Panc1 (cell line): ENCODE measurements at regions not wholly inside any gene's neighbourhood (a gene's known extent, or its start where the extent isn't known, plus 50 kb on each side); places are given as distances from the start of the nearest gene placed in this dataset.

Experiments
- ATAC-seq: fragments of 200-7000 bp; cut with Tn5 transposase; 2 replicates; pipeline ENCODE4 v1.9.1; 2020; ENCODE audit warnings: mild to moderate bottlenecking, moderate library complexity
- BruUV-seq: library from RNA; stranded (reverse); fragments of 400-500 nt; replicated peaks from 2 replicates; lab custom pipeline; 2021; lab: Mats Ljungman, UMichigan
- CTCF ChIA-PET: fragments of 300-600 bp; sonication (Branson Sonifier 250); formaldehyde crosslinking; loops from one replicate; lab custom pipeline; 2022; ENCODE audit warnings: antibody characterized with exemption; lab: Charles Lee
- POLR2A ChIA-PET: fragments of 300-600 bp; sonication (Branson Sonifier 250); formaldehyde crosslinking; loops from one replicate; lab custom pipeline; 2022; ENCODE audit warnings: antibody characterized with exemption; lab: Charles Lee
- DNase-seq: peaks from one replicate; pipeline ENCODE4 v3.0.0-alpha.2; 2010; ENCODE audit warnings: low read depth, low spot score
- H3K27ac ChIP-seq: 2 replicates; pipeline ENCODE4 v1.5.1; 2011; ENCODE audit warnings: mild to moderate bottlenecking, low read length, inconsistent platforms
- H3K27me3 ChIP-seq: fragments of 200-500 bp; sonication (Bioruptor generic); 2 replicates; pipeline ENCODE4 v1.6.0; 2014; ENCODE audit warnings: low read length, inconsistent platforms; ENCODE audit not compliant: control insufficient read depth, insufficient read depth
- H3K36me3 ChIP-seq: fragments of 200-500 bp; sonication (Bioruptor generic); 2 replicates; pipeline ENCODE4 v1.5.1; 2014; ENCODE audit warnings: inconsistent platforms, mild to moderate bottlenecking, low read length, moderate library complexity; ENCODE audit not compliant: control insufficient read depth, insufficient read depth
- H3K4me1 ChIP-seq: 2 replicates; pipeline ENCODE4 v1.5.1; 2011; ENCODE audit warnings: inconsistent platforms, mild to moderate bottlenecking, low read length, moderate library complexity; ENCODE audit not compliant: control insufficient read depth, insufficient read depth
- H3K4me3 ChIP-seq, 2 experiments: 2 replicates each; pipeline ENCODE4 v1.5.1; 2011 to 2012; ENCODE audit warnings: low read depth in 2 of 2, low read length in 2 of 2, mild to moderate bottlenecking in 2 of 2, inconsistent platforms in 1 of 2, moderate library complexity in 1 of 2
- H3K9me3 ChIP-seq: fragments of 200-500 bp; sonication (Bioruptor generic); 2 replicates; pipeline ENCODE4 v1.5.1; 2014; ENCODE audit warnings: low read depth, mild to moderate bottlenecking, inconsistent platforms, low read length, moderate library complexity; ENCODE audit not compliant: control insufficient read depth, insufficient read depth
- POLR2AphosphoS5 ChIP-seq: IDR thresholded peaks from 2 replicates; pipeline ENCODE4 v1.6.1; 2012; ENCODE audit warnings: mild to moderate bottlenecking, low read depth, low read length, moderate library complexity
- SIN3A ChIP-seq: IDR thresholded peaks from 2 replicates; pipeline ENCODE4 v1.6.1; 2012; ENCODE audit warnings: low read depth, mild to moderate bottlenecking, low read length, moderate library complexity, borderline replicate concordance; ENCODE audit not compliant: insufficient read depth
- TCF7L2 ChIP-seq: IDR thresholded peaks from 2 replicates; pipeline ENCODE4 v1.6.1; 2011; ENCODE audit warnings: mild to moderate bottlenecking, low read depth, low read length, inconsistent platforms
- in situ Hi-C: cut with HindIII; loops from 2 replicates; pipeline ENCODE4 v1.10.0; 2016; ENCODE audit warnings: low sequenced_read_pairs, low pct_unique_long_range_greater_than_20kb
- intact Hi-C: fragments of 100-400 bp; cut with micrococcal nuclease; formaldehyde crosslinking; loops from one replicate; pipeline ENCODE4 v1.10.0; 2022; ENCODE audit not compliant: unreplicated experiment
- TF ChIP-seq, protein P1 (sequence below): fragments of 450-650 bp; IDR thresholded peaks from 2 replicates; pipeline ENCODE4 v1.5.1; 2017; ENCODE audit warnings: mild to moderate bottlenecking
- TF ChIP-seq, protein P2 (sequence below), 2 experiments: IDR thresholded peaks; 2 replicates each; pipeline ENCODE4 v1.6.1; 2011 to 2012; ENCODE audit warnings: low read depth in 2 of 2, control low read depth in 1 of 2, low read length in 1 of 2, mild to moderate bottlenecking in 1 of 2, moderate library complexity in 1 of 2; ENCODE audit not compliant: insufficient read depth in 1 of 2

DNA sequence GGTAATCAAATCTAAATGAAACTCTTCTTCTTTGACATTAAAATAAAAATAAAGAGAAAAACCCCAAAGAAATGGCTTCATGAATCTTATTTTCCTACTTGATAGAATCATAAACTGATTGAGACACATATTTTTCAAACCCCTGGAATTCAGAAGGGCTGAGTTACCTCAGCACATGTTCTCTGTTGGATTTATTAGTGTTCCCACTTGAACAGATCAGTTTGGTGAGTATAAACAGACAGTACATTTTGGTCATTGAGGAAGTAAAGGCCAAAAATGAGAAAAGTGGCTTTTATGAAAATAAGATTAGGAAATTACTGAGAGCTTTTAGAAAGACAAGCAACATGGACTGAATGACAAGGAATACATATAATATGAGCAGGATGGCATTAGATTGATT, 620.4 kb downstream of the ANKRD50 start:
- ChIA-PET CTCF (no interaction called here), POLR2A (no interaction called here)
- H3K27ac ChIP-seq, result no peak overlapping the region
- no TSS peak for BruUV-seq
- TF ChIP-seq, protein P1, sequence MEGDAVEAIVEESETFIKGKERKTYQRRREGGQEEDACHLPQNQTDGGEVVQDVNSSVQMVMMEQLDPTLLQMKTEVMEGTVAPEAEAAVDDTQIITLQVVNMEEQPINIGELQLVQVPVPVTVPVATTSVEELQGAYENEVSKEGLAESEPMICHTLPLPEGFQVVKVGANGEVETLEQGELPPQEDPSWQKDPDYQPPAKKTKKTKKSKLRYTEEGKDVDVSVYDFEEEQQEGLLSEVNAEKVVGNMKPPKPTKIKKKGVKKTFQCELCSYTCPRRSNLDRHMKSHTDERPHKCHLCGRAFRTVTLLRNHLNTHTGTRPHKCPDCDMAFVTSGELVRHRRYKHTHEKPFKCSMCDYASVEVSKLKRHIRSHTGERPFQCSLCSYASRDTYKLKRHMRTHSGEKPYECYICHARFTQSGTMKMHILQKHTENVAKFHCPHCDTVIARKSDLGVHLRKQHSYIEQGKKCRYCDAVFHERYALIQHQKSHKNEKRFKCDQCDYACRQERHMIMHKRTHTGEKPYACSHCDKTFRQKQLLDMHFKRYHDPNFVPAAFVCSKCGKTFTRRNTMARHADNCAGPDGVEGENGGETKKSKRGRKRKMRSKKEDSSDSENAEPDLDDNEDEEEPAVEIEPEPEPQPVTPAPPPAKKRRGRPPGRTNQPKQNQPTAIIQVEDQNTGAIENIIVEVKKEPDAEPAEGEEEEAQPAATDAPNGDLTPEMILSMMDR, result no peak
- TF ChIP-seq, protein P2, sequence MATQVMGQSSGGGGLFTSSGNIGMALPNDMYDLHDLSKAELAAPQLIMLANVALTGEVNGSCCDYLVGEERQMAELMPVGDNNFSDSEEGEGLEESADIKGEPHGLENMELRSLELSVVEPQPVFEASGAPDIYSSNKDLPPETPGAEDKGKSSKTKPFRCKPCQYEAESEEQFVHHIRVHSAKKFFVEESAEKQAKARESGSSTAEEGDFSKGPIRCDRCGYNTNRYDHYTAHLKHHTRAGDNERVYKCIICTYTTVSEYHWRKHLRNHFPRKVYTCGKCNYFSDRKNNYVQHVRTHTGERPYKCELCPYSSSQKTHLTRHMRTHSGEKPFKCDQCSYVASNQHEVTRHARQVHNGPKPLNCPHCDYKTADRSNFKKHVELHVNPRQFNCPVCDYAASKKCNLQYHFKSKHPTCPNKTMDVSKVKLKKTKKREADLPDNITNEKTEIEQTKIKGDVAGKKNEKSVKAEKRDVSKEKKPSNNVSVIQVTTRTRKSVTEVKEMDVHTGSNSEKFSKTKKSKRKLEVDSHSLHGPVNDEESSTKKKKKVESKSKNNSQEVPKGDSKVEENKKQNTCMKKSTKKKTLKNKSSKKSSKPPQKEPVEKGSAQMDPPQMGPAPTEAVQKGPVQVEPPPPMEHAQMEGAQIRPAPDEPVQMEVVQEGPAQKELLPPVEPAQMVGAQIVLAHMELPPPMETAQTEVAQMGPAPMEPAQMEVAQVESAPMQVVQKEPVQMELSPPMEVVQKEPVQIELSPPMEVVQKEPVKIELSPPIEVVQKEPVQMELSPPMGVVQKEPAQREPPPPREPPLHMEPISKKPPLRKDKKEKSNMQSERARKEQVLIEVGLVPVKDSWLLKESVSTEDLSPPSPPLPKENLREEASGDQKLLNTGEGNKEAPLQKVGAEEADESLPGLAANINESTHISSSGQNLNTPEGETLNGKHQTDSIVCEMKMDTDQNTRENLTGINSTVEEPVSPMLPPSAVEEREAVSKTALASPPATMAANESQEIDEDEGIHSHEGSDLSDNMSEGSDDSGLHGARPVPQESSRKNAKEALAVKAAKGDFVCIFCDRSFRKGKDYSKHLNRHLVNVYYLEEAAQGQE (IDR thresholded peaks at IDR 0.05; ENCODE audit: insufficient read depth in 1 of 2, low read depth in 2 of 2, low read length in 1 of 2), result no peak
- TF ChIP-seq SIN3A (no peak), TCF7L2 (no peak), POLR2AphosphoS5 (no peak)
- no peaks in the 10 kb centered on the region for H3K9me3 ChIP-seq
- in situ Hi-C loops (no loop called here), intact Hi-C loops (no loop called here)
- no peaks in the 10 kb centered on the region for H3K27me3 ChIP-seq
- H3K36me3 ChIP-seq, result no peaks in the 10 kb centered on the region
- H3K4me3 ChIP-seq, result no peak overlapping the region
- ATAC-seq (no peak), DNase-seq (no peak)
- H3K4me1 ChIP-seq, result no peaks in the 10 kb centered on the region

DNA sequence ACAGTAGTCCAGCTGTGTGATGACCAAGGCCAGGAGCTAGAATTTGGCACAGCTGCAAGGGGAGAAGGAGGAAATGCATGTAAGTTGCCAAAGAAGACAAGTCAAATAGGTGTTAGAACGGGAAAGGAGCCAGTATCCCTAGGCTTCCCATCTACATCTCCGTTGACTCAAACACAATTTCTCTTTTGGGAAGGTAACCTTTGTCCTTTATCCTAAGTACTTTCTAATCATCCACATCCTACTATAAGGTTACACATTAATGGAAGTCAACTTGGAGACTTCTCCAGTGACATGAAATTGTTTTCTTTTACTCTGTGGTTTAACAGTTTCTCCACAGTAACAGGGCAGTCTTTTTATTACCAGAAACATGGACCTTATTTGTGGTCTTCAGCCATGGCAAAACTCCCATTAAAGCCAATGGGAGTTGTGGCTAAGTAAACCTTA, 620.0 kb downstream of the ANKRD50 start:
- no peak for ATAC-seq
- Histone ChIP-seq H3K4me1 (no peaks in the 10 kb centered on the region), H3K36me3 (no peaks in the 10 kb centered on the region), H3K27me3 (no peaks in the 10 kb centered on the region), H3K9me3 (no peaks in the 10 kb centered on the region), H3K4me3 (no peak overlapping the region), H3K27ac (no peak overlapping the region)
- TF ChIP-seq, protein P2 (IDR thresholded peaks at IDR 0.05; ENCODE audit: insufficient read depth in 1 of 2, low read depth in 2 of 2, low read length in 1 of 2), result no peak
- TF ChIP-seq, protein P1, result no peak
- TF ChIP-seq POLR2AphosphoS5, result no peak
- TF ChIP-seq SIN3A, result no peak
- no peak for TF ChIP-seq TCF7L2
- no peak for DNase-seq
- ChIA-PET CTCF (no interaction called here), POLR2A (no interaction called here)
- no TSS peak for BruUV-seq
- in situ Hi-C loops, result no loop called here
- intact Hi-C loops, result no loop called here
